H1 (cell line): ENCODE measurements at regions not wholly inside any gene's neighbourhood (a gene's known extent, or its start where the extent isn't known, plus 50 kb on each side); places are given as distances from the start of the nearest gene placed in this dataset.

ENCODE experiments used
- CTCF ChIA-PET: fragments of 300-600 bp; sonication (Branson Sonifier 250); formaldehyde crosslinking; loops from one replicate; lab custom pipeline; 2021; ENCODE audit not compliant: partially characterized antibody; lab: Charles Lee
- POLR2A ChIA-PET: fragments of 300-600 bp; sonication (Branson Sonifier 250); formaldehyde crosslinking; loops from one replicate; lab custom pipeline; 2021; ENCODE audit warnings: inconsistent platforms; ENCODE audit not compliant: partially characterized antibody; lab: Charles Lee
- DNase-seq, 2 experiments: peaks; one replicate each; pipeline versions ENCODE4 v3.0.0 to v3.0.0-alpha.2; 2010 to 2022; ENCODE audit warnings: low spot score in 2 of 2, low read depth in 1 of 2, mixed read lengths in 1 of 2
- FAIRE-seq: peaks from 2 replicates; lab custom pipeline; 2011; peaks lifted over from hg19 to GRCh38; lab: Jason Lieb, UNC
- H2AFZ ChIP-seq: 2 replicates; pipeline ENCODE4 v1.8.1; 2012; ENCODE audit warnings: low read length, inconsistent platforms
- H2AK5ac ChIP-seq: 2 replicates; pipeline ENCODE4 v1.6.1; 2013; ENCODE audit warnings: low read depth, low read length
- H2BK120ac ChIP-seq: replicated peaks from 2 replicates; pipeline ENCODE3; 2013; ENCODE audit warnings: low read depth, low read length, inconsistent platforms
- H2BK12ac ChIP-seq: 2 replicates; pipeline ENCODE4 v1.6.1; 2013; ENCODE audit warnings: low read depth, low read length
- H2BK15ac ChIP-seq: 2 replicates; pipeline ENCODE4 v1.6.1; 2013; ENCODE audit warnings: low read length
- H2BK20ac ChIP-seq: 2 replicates; pipeline ENCODE4 v1.6.1; 2013; ENCODE audit warnings: low read length
- H2BK5ac ChIP-seq: 2 replicates; pipeline ENCODE4 v1.6.1; 2013; ENCODE audit warnings: low read depth, low read length
- H3K14ac ChIP-seq: 2 replicates; pipeline ENCODE4 v1.6.1; 2013; ENCODE audit warnings: inconsistent platforms; ENCODE audit not compliant: insufficient read length
- H3K18ac ChIP-seq: 2 replicates; pipeline ENCODE4 v1.6.1; 2013; ENCODE audit warnings: low read length; ENCODE audit errors: extremely low read depth
- H3K23ac ChIP-seq: 2 replicates; pipeline ENCODE4 v1.6.1; 2013; ENCODE audit warnings: inconsistent platforms; ENCODE audit not compliant: insufficient read length
- H3K23me2 ChIP-seq: 2 replicates; pipeline ENCODE4 v1.6.1; 2013; ENCODE audit warnings: low read depth, low read length
- H3K27ac ChIP-seq: 2 replicates; pipeline ENCODE4 v1.6.1; 2011; ENCODE audit warnings: low read depth, low read length, inconsistent platforms
- H3K27me3 ChIP-seq, 4 experiments: replicated peaks in 1 of 4; 1 replicate in 1 of 4; 2 replicates in 3 of 4; pipeline versions ENCODE4 v1.6.1 to v1.8.1; 2011 to 2013; ENCODE audit warnings: low read length in 3 of 4, mild to moderate bottlenecking in 3 of 4, inconsistent platforms in 2 of 4, mixed read lengths in 2 of 4, moderate library complexity in 1 of 4; ENCODE audit not compliant: control insufficient read depth in 3 of 4, insufficient read depth in 3 of 4; ENCODE audit errors: extremely low read depth in 1 of 4
- H3K36me3 ChIP-seq, 4 experiments: 2 replicates each; pipeline versions ENCODE4 v1.6.1 to v1.8.1; 2011 to 2013; ENCODE audit warnings: mild to moderate bottlenecking in 4 of 4, low read length in 3 of 4, moderate library complexity in 2 of 4, control low read depth in 1 of 4, inconsistent platforms in 1 of 4; ENCODE audit not compliant: insufficient read depth in 4 of 4, control insufficient read depth in 2 of 4
- H3K4ac ChIP-seq: replicated peaks from 2 replicates; pipeline ENCODE3; 2013; ENCODE audit warnings: low read length, low read depth, mixed read lengths, inconsistent platforms; ENCODE audit not compliant: insufficient read length
- H3K4me1 ChIP-seq, 4 experiments: replicated peaks in 1 of 4; 1 replicate in 1 of 4; 2 replicates in 3 of 4; pipeline versions ENCODE4 v1.6.1 to v1.8.1; 2011 to 2013; ENCODE audit warnings: low read length in 3 of 4, inconsistent platforms in 2 of 4, mixed read lengths in 1 of 4; ENCODE audit not compliant: insufficient read depth in 4 of 4, control insufficient read depth in 3 of 4
- H3K4me2 ChIP-seq, 2 experiments: 2 replicates each; pipeline versions ENCODE4 v1.6.1 to v1.8.1; 2011 to 2013; ENCODE audit warnings: low read depth in 2 of 2, low read length in 2 of 2, control low read depth in 1 of 2, inconsistent platforms in 1 of 2, mild to moderate bottlenecking in 1 of 2; ENCODE audit not compliant: insufficient read depth in 1 of 2
- H3K4me3 ChIP-seq, 4 experiments: fragments of 200-600, 300-600 bp in 1 of 4; sonication (generic), shearing (Covaris generic), sonication (Bioruptor Twin) in 1 of 4; 2 replicates each; pipeline versions ENCODE4 v1.5.1 to v1.8.1; 2011 to 2016; ENCODE audit warnings: low read length in 4 of 4, low read depth in 3 of 4, control low read depth in 2 of 4, inconsistent platforms in 2 of 4, mild to moderate bottlenecking in 2 of 4, mixed read lengths in 1 of 4, moderate library complexity in 1 of 4; ENCODE audit not compliant: insufficient read depth in 2 of 4; ENCODE audit errors: extremely low read depth in 1 of 4
- H3K56ac ChIP-seq: replicated peaks from 2 replicates; pipeline ENCODE3; 2013; ENCODE audit warnings: low read depth, mild to moderate bottlenecking, mixed read lengths, low read length, inconsistent platforms; ENCODE audit not compliant: insufficient read length
- H3K79me1 ChIP-seq: 2 replicates; pipeline ENCODE4 v1.6.1; 2013; ENCODE audit warnings: low read depth, low read length, control low read depth
- H3K79me2 ChIP-seq, 2 experiments: 2 replicates each; pipeline versions ENCODE4 v1.6.1 to v1.8.1; 2012 to 2013; ENCODE audit warnings: low read length in 2 of 2, mild to moderate bottlenecking in 2 of 2, inconsistent platforms in 1 of 2; ENCODE audit not compliant: insufficient read depth in 2 of 2, control insufficient read depth in 1 of 2
- H3K9ac ChIP-seq, 4 experiments: replicated peaks in 1 of 4; 1 replicate in 1 of 4; 2 replicates in 3 of 4; pipeline versions ENCODE4 v1.6.1 to v1.8.1; 2011 to 2013; ENCODE audit warnings: low read depth in 3 of 4, low read length in 3 of 4, control low read depth in 2 of 4, mild to moderate bottlenecking in 2 of 4, moderate library complexity in 2 of 4, inconsistent platforms in 1 of 4; ENCODE audit errors: extremely low read depth in 1 of 4
- H3K9me3 ChIP-seq, 2 experiments: 2 replicates each; pipeline versions ENCODE4 v1.6.1 to v1.8.1; 2012 to 2013; ENCODE audit warnings: mild to moderate bottlenecking in 2 of 2, moderate library complexity in 2 of 2, control low read depth in 1 of 2, inconsistent platforms in 1 of 2, low read depth in 1 of 2, low read length in 1 of 2, mixed read lengths in 1 of 2; ENCODE audit not compliant: insufficient read depth in 2 of 2
- H4K20me1 ChIP-seq, 2 experiments: replicated peaks in 1 of 2; 2 replicates each; pipeline versions ENCODE3 to v1.8.1; 2011 to 2013; ENCODE audit warnings: inconsistent platforms in 2 of 2, low read length in 2 of 2, mild to moderate bottlenecking in 1 of 2; ENCODE audit not compliant: insufficient read depth in 2 of 2, control insufficient read depth in 1 of 2
- H4K5ac ChIP-seq: 2 replicates; pipeline ENCODE4 v1.6.1; 2013; ENCODE audit warnings: low read length, low read depth, mixed read lengths, inconsistent platforms; ENCODE audit not compliant: insufficient read length
- H4K8ac ChIP-seq: 2 replicates; pipeline ENCODE4 v1.8.0; 2013; ENCODE audit warnings: mild to moderate bottlenecking, moderate library complexity, low read length, inconsistent platforms; ENCODE audit not compliant: insufficient read depth; ENCODE audit errors: extremely low read depth
- H4K91ac ChIP-seq: replicated peaks from 2 replicates; pipeline ENCODE3; 2013; ENCODE audit warnings: low read length, mixed read lengths, inconsistent platforms; ENCODE audit not compliant: insufficient read length
- ASH2L ChIP-seq: fragments of 200-600, 300-600 bp; sonication (generic); IDR thresholded peaks from one replicate; pipeline ENCODE4 v1.7.1; 2017; ENCODE audit warnings: low read length
- CEBPB ChIP-seq: IDR thresholded peaks from 2 replicates; pipeline ENCODE4 v1.6.1; 2012; ENCODE audit warnings: low read depth, low read length
- GTF2F1 ChIP-seq: IDR thresholded peaks from 2 replicates; pipeline ENCODE4 v1.6.1; 2012; ENCODE audit warnings: low read depth, low read length, improper control_type of control experiment, borderline replicate concordance
- JUND ChIP-seq: IDR thresholded peaks from 2 replicates; pipeline ENCODE4 v1.6.1; 2011; ENCODE audit warnings: mild to moderate bottlenecking, improper control_type of control experiment, low read length
- MAX ChIP-seq: IDR thresholded peaks from 2 replicates; pipeline ENCODE4 v1.6.1; 2012; ENCODE audit warnings: inconsistent platforms
- SIRT6 ChIP-seq: IDR thresholded peaks from one replicate; pipeline ENCODE4 v1.7.1; 2012; ENCODE audit warnings: low read length, inconsistent platforms
- USF2 ChIP-seq: IDR thresholded peaks from 2 replicates; pipeline ENCODE4 v1.6.1; 2011; ENCODE audit warnings: low read length, improper control_type of control experiment
- ZNF274 ChIP-seq: IDR thresholded peaks from 2 replicates; pipeline ENCODE4 v1.7.0; 2012; ENCODE audit warnings: low read length, borderline replicate concordance; ENCODE audit errors: extremely low read depth
- WGBS, 2 experiments: shearing (Covaris generic) in 1 of 2; methylation state at CpG; one replicate each; pipeline versions ENCODE4 v1.1.6 to v1.1.7; 2013 to 2015; ENCODE audit warnings: low lambda C conversion rate in 2 of 2, mixed read lengths in 2 of 2, inconsistent platforms in 1 of 2, low coverage in 1 of 2, missing lambda C conversion rate in 1 of 2; ENCODE audit not compliant: insufficient replicate concordance in 2 of 2, insufficient coverage in 1 of 2, insufficient read length in 1 of 2; ENCODE audit errors: extremely low coverage in 1 of 2, missing lambda C conversion rate in 1 of 2; 5-methylcytosine and 5-hydroxymethylcytosine counted together

GRCh38 chrX:55356609-55357008, 91.9 kb upstream of the PAGE3 start:
- Histone ChIP-seq H3K9ac (no peak overlapping the region), H3K4me2 (no peak overlapping the region), H2BK20ac (no peak overlapping the region), H3K27me3 (no peaks in the 10 kb centered on the region), H3K4me1 (no peaks in the 10 kb centered on the region), H3K4ac (no peak overlapping the region), H3K9me3 (peaks cover 6 to 24% of the 10 kb centered on the region in 2 experiments; a peak in 3 of 4 replicates), H3K36me3 (no peaks in the 10 kb centered on the region), H3K79me2 (no peaks in the 10 kb centered on the region), H2BK5ac (no peak overlapping the region), H4K20me1 (no peaks in the 10 kb centered on the region), H4K8ac (no peak overlapping the region), H3K14ac (no peak overlapping the region), H4K5ac (no peak overlapping the region), H3K18ac (no peak overlapping the region), H4K91ac (no peak overlapping the region), H2BK15ac (no peak overlapping the region), H2BK12ac (no peak overlapping the region), H3K4me3 (no peak overlapping the region), H2AK5ac (no peak overlapping the region), H2AFZ (no peak overlapping the region), H3K23me2 (no peaks in the 10 kb centered on the region), H3K79me1 (no peaks in the 10 kb centered on the region), H3K27ac (no peak overlapping the region), H3K23ac (no peak overlapping the region), H2BK120ac (no peak overlapping the region), H3K56ac (no peak overlapping the region)
- ChIA-PET POLR2A (no interaction called here), CTCF (no interaction called here)
- WGBS, 2 experiments, result 87% methylated on average over 6 of the region's 6 CpGs; no CpG with 5 or more reads in 1 of the 2 experiments
- FAIRE-seq, result no peak
- no peak for DNase-seq
- no peak for TF ChIP-seq ASH2L
- TF ChIP-seq GTF2F1, result no peak
- no peak for TF ChIP-seq JUND
- TF ChIP-seq SIRT6, result no peak
- TF ChIP-seq USF2, result no peak
- TF ChIP-seq CEBPB, result no peak
- TF ChIP-seq MAX, result no peak
- TF ChIP-seq ZNF274, result no peak
